HG03520 (cell line): ENCODE measurements at regions not wholly inside any gene's neighbourhood (a gene's known extent, or its start where the extent isn't known, plus 50 kb on each side); places are given as distances from the start of the nearest gene placed in this dataset.
"Not testable (repeated sequence)": the region's sequence is repeated elsewhere in the genome, so short reads cannot be mapped to it uniquely, and the experiment has no call there.

Source experiments
- ATAC-seq: cut with Tn5 transposase; IDR thresholded peaks from one replicate; pipeline ENCODE4 v1.9.1; 2021; ENCODE audit warnings: mild to moderate bottlenecking, moderate library complexity; ENCODE audit not compliant: unreplicated experiment

DNA sequence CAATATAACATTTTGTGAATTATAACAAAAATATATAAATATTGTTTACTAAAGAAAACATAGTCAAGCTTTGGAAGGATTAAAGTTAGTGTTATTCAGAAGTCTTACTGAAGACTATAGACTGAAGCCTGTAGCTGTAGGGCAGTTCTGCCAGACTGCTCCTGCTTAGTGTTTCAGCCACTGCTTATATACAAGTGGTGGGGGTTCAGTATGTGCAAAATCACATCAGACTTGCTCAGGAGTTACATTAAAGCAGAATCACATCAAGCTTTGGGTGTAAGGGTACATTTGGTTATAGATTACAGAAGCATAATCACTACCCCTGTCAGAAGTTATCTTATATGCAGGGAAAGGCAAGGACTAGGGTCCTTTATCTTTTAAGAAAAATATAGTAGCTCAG is 653.8 kb downstream of the ANKRD7 start:
- no peak for ATAC-seq

DNA sequence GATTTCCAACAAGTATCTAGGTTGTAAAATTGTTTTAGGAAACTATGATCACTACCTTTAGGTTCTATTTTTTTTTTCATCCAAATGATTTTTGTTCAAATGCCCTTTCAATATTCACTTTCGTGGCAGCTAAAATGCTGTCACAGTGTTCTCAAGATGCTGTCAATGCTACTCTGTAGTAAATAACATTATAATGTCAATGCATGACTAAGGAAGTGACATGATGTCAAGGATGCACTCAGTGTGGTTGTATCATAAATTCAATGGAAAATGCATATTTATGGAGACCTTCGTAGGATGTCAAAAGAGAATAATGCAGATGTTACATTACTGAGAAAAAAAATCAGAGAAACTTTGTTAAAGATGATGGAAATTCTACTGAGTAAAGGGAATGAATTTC is 673.8 kb downstream of the ANKRD7 start:
- ATAC-seq: no peak

DNA sequence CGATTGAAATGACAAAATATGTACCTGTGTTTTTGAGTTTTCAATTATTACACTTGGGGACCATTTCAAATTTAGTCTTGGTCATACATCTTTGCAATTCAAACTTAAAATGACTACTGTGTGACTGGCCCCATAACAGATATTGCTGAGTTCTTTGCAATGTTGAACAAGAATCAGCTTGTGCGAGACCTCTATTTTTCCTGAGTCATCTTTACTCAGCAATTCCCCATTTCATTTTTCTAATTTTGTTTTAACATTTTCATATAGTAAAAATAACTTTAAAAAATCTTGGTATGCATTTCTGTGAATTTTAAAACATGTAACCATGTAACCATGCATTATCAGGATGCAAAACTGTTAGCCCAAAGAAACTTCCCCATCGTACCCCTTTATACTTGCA is 678.1 kb downstream of the ANKRD7 start:
- ATAC-seq: no peak

DNA sequence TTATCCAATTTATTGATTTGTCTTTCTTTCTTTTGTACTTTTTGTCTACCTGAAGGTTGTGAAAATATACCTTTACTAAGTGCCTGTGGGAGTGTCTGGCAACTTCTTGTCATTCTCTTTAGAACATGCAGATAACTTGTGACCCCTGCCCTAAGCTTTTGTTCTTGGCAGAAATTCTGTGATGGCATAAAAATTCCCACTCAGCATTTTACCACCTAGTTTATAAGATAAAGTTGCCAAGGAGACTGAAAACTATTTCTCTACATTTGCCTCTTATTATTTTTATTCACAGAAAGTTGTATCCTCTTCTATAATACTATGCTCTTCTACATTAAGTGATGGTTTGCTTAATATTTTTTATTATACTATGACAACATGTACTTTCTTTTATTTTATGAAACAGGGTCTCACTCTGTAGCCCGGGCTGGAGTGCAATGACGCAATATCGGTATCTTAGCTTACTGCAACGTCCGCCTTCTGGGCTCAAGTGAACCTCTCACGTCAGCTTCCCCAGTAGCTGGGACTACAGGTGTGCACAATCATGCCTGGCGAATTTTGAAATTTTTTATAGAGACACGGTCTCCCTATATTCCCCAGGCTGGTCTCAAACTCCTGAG is 683.5 kb downstream of the ANKRD7 start:
- ATAC-seq: no peak

DNA sequence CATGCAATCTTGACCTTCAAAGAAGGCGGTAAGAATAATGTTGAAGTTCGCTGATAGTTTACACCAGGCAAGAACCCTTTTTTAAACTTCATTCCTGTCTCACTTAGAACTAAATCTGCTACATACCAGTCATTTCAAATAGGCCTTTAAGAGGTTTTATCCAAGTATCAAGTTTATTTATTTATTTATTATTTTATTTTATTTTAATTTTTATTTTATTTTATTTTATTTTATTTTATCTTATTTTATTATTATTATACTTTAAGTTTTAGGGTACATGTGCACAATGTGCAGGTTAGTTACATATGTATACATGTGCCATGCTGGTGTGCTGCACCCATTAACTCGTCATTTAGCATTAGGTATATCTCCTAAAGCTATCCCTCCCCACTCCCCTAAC is 691.6 kb downstream of the ANKRD7 start:
- ATAC-seq: not testable (repeated sequence)

GRCh38 chr7:118918556-118918955 is 694.1 kb downstream of the ANKRD7 start:
- no peak for ATAC-seq

GRCh38 chr7:118938845-118939244 is 714.3 kb downstream of the ANKRD7 start:
- ATAC-seq: no peak

DNA sequence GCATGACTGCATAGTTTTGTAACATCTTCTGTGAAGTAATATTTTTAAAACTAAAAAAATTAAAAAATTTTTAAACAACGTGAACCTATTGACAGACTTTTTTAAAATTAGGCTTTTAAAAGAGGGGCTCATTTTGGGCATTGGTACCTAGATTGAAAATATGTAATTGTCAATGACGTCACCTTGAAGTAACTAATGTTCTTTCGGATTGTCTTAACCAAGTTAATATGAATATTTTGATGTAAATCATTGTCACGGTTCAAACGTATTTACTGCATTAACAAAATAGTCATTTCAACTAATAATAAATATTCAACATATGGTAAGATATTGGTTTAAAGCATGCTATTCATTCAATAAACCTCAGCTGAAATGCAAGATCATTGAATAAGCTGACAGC is 719.8 kb downstream of the ANKRD7 start:
- no peak for ATAC-seq

DNA sequence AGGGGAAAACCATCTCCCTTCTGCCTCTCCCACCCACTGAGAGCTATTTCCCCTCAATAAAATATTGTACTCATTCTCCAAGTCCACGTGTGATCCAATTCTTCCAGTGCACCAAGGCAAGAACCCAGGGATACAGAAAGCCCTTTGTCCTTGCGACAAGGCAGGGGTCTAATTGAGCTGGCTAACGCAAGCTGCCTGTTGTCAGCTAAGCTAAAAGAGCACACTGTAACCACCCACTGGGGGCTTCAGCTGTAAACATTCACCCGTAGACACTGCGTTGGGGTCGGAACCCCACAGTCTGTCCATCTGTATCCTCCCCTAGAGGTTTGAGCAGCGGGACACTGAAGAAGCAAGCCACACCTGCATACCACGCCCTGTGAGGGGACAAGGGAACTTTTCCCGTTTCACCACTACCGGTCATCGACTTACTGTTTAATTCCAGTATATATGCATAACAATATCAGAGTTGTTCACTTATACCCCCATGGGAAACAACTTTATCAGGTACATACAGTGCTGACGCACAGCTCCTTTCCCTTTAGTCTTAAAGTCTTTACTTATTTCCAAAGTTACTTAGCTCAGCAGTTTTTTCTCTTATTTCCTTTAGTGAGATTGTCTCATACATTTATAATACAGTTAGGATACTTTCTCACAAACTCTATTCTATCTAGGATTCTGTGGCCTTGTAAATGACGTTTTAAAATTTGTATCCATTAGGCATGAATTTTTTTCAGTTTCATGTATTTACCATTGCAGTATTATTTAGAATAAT is 721.6 kb downstream of the ANKRD7 start:
- no peak for ATAC-seq

- no peak for ATAC-seq
These were observed 724.0 kb downstream of the ANKRD7 start for GRCh38 chr7:118948508-118948907.

GRCh38 chr7:118949031-118949430 is 724.5 kb downstream of the ANKRD7 start:
- no peak for ATAC-seq

DNA sequence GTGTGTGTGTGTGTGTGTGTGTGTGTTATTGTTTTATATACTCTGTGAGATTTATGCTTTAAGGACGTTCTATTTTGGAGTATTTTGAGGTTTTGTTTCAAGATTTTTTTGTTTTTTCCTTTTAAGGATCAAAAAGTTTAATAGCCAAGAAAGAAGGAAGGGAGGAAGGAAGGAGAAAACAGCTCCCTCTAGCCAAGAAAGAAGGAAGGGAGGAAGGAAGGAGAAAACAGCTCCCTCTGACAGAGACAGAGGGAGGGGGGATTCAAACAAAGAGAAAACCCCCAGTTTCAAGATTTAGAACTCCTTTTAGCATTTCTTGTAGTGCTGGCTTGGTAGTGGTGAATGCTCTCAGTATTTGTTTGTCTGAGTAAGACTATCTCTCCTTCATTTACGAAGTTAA is 731.8 kb downstream of the ANKRD7 start:
- ATAC-seq: not testable (repeated sequence)

DNA sequence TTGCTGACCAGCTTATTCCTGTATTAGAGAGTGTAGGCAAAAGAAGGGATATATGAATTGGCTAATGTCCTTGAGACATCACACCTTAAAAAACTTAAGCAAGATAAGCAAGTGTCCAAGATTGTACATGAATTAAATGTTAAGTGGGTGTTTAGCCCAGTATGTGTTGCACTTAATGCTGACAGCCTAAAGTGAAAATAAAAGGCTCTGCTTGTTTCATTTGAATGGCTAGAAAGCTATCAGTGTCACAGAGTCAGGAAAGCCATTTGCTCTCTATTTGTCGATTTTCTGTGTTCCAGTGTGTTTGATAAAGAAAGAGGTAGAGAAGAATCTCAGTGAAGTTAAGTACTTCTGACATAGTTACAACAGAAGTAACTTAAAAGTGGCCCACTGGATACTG is 744.9 kb downstream of the ANKRD7 start:
- ATAC-seq: no peak

- no peak for ATAC-seq
These were observed 747.2 kb downstream of the ANKRD7 start for GRCh38 chr7:118971706-118972105.

- no peak for ATAC-seq
These were observed 750.3 kb downstream of the ANKRD7 start for GRCh38 chr7:118974836-118975235.

DNA sequence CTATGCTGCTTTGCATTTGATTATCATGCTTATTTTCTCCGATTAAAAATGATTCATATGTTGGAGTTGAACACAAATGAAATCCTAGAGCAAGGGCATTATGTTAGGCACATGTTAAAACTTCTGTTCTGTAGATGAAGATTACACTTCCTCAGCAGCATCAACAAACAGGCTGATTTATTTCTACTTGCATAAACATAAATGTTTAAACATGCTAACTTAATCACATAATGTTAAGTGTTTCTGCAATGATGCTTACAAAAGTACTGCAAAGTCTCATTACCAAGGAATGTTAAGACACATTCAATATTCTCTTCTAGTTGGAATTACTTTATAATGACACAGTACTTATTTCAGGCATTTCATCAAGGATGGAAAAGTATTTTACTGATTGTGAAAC is 770.8 kb downstream of the ANKRD7 start:
- no peak for ATAC-seq

GRCh38 chr7:119007236-119007635 is 782.7 kb downstream of the ANKRD7 start:
- no peak for ATAC-seq

DNA sequence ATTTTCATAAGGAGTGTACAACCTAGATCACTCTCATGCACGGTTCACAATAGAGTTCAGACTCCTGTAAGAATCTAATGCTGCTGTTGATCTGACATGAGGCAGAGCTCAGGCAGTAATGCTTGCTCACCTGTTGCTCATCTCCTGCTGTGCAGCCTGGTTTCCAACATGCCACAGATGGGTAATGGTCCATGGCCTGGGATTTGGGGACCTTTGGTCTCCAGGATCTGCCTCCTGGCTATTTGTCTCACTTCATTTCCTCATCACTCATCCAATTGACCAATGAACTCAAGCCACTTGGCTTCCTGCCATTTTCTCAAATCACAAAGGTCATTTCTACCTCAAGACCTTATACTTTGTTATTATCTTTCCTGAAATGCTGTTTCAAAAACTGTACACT is 786.1 kb downstream of the ANKRD7 start:
- no peak for ATAC-seq

DNA sequence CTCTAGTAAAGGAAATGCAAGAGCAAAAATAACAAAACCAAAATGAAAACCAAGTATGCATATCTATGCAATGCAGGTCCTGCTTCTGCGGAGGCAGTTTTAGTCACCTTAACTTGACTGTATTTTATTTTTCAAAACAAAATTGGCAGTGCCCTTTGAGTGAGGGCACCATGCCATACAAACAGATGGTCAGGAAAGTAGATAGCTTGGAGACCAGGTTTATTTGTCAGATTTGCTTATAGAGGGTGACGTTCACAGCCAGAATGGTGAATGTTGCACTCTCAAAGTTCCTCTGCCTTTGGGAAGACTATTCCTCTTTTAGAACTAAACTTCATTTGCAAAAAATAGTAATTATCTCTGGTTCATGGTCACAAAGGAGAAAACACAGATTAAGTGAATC is 801.9 kb downstream of the ANKRD7 start:
- no peak for ATAC-seq

DNA sequence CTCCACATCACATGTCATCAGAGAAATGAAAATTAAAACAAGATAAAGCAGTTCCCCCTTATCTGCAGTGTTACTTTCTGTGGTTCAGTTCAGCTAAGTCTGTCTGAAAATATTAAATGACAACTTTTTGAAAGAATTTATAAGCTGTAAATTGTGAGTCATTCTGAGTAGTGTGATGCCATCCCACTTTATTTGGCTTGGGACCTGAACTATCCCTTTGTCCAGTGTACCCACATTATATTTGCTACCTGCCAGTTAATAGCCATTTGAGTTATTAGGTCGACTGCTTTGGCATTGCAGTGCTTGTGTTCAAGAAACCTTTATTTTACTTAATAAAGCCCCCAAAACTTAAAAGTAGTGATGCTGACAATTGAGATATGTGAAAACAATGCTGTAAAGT is 804.2 kb downstream of the ANKRD7 start:
- ATAC-seq: no peak

DNA sequence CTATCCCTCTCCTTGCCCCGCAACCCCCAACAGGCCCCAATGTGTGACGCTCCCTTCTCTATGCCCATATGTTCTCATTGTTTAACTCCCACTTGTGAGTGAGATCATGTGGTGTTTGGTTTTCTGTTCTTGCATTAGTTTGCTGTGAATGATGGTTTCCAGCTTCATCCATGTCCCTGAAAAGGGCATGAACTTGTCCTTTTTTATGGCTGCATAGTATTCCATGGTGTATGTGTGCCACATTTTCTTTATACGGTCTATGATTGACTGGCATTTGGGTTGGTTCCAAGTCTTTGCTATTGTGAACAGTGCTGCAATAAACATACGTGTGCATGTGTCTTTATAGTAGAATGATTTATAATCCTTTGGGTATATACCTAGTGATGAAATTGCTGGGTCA is 807.6 kb downstream of the ANKRD7 start:
- not testable (repeated sequence) for ATAC-seq

GRCh38 chr7:119033641-119034040 is 809.1 kb downstream of the ANKRD7 start:
- ATAC-seq: no peak

GRCh38 chr7:119037941-119038340 is 813.4 kb downstream of the ANKRD7 start:
- no peak for ATAC-seq
